Motor neuron (in vitro differentiated cells): ENCODE measurements at regions not wholly inside any gene's neighbourhood (a gene's known extent, or its start where the extent isn't known, plus 50 kb on each side); places are given as distances from the start of the nearest gene placed in this dataset.
"Not testable (repeated sequence)": the region's sequence is repeated elsewhere in the genome, so short reads cannot be mapped to it uniquely, and the experiment has no call there.

Source experiments
- ATAC-seq, 8 experiments: fragments of 200-7000 bp; cut with Tn5 transposase; replicated peaks in 6 of 8; 2 replicates each; pipeline ENCODE4 v1.8.0; 2021; ENCODE audit warnings: mild to moderate bottlenecking in 8 of 8, moderate library complexity in 8 of 8
- H3K27ac ChIP-seq, 2 donors: fragments of 250-450 bp; sonication (Bioruptor Pico); 2 replicates each; pipeline ENCODE4 v1.9.0; 2021; ENCODE audit warnings: antibody characterized with exemption in 2 of 2, mild to moderate bottlenecking in 2 of 2, moderate library complexity in 1 of 2
- H3K4me1 ChIP-seq, 2 donors: fragments of 250-450 bp; sonication (Bioruptor Pico); replicated peaks in 1 of 2; 2 replicates each; pipeline ENCODE4 v1.6.1; 2021; ENCODE audit warnings: antibody characterized with exemption in 2 of 2, mild to moderate bottlenecking in 2 of 2, moderate library complexity in 1 of 2
- H3K4me3 ChIP-seq, 5 donors: fragments of 250-450 bp; sonication (Bioruptor Pico); 2 replicates each; pipeline ENCODE4 v1.9.0; 2021; ENCODE audit warnings: antibody characterized with exemption in 5 of 5, mild to moderate bottlenecking in 5 of 5, moderate library complexity in 4 of 5
- WGBS, 10 experiments: fragments of 450-650 bp; shearing (Covaris generic); methylation state at CpG; one replicate each; pipeline ENCODE4 v1.0.0; 2022; 5-methylcytosine and 5-hydroxymethylcytosine counted together
- in situ Hi-C, 9 experiments: fragments of 400-800 bp; cut with MboI; loops; one replicate each; pipeline ENCODE4 v1.15.0; 2021; ENCODE audit warnings: low sequenced_read_pairs in 9 of 9, low pct_unique_long_range_greater_than_20kb in 2 of 9; ENCODE audit not compliant: unreplicated experiment in 9 of 9

GRCh38 chr6:26720663-26721218 is 61.2 kb upstream of the ZNF322 start:
- H3K4me1 ChIP-seq, H3K4me3 ChIP-seq, in situ Hi-C loops, H3K27ac ChIP-seq: not testable (repeated sequence)
- peak in 3 of 8 experiments; percentile 42 to 66 (median 49) for ATAC-seq
- no CpG with 5 or more reads among the region's 25 CpGs for WGBS, 10 experiments

- in situ Hi-C loops, H3K27ac ChIP-seq, H3K4me3 ChIP-seq, H3K4me1 ChIP-seq: not testable (repeated sequence)
- no CpG with 5 or more reads among the region's 31 CpGs for WGBS, 10 experiments
- ATAC-seq, result peak in 3 of 8 experiments; percentile 17 to 77 (median 62)
Measured at GRCh38 chr6:26730019-26730766, 70.6 kb upstream of the ZNF322 start.

GRCh38 chr6:26734776-26735472 is 75.4 kb upstream of the ZNF322 start:
- H3K4me1 ChIP-seq, in situ Hi-C loops, H3K4me3 ChIP-seq, H3K27ac ChIP-seq: not testable (repeated sequence)
- ATAC-seq, result peak; percentile 72 to 93 (median 88)
- WGBS, 10 experiments, result no CpG with 5 or more reads among the region's 36 CpGs

GRCh38 chr6:26739811-26740210 is 80.3 kb upstream of the ZNF322 start:
- Histone ChIP-seq H3K4me1 (no peaks in the 10 kb centered on the region), H3K27ac (no peak overlapping the region), H3K4me3 (no peak overlapping the region)
- ATAC-seq, result no peak
- in situ Hi-C loops, result no loop called here
- 17 to 100% (median 66%) methylated on average over 1 to 7 of the region's 7 CpGs; no CpG with 5 or more reads in 2 of the 10 experiments for WGBS, 10 experiments

GRCh38 chr6:26743157-26743821 is 83.7 kb upstream of the ZNF322 start:
- in situ Hi-C loops, result no loop called here

GRCh38 chr6:26743941-26744699 is 84.6 kb upstream of the ZNF322 start:
- 0 to 20% (median 4%) methylated on average over 6 to 27 of the region's 27 CpGs; no CpG with 5 or more reads in 1 of the 10 experiments for WGBS, 10 experiments
- ATAC-seq, result peak in 3 of 8 experiments; percentile 24 to 41 (median 31)
- Histone ChIP-seq H3K27ac (no peak overlapping the region), H3K4me1 (no peaks in the 10 kb centered on the region), H3K4me3 (peak overlapping the region in 4 of 5 donors; percentile 11 to 34 (median 30))
- in situ Hi-C loops, result no loop called here

More at GRCh38 chr6:26743157-26743821, 83.7 kb upstream of the ZNF322 start:
- peak; percentile 35 to 97 (median 82) for ATAC-seq
- H3K4me3 ChIP-seq, result peak overlapping the region in 4 of 5 donors; percentile 7 to 34 (median 30)
- H3K27ac ChIP-seq, result no peak overlapping the region
- 0 to 17% (median 5%) methylated on average over 2 to 22 of the region's 28 CpGs; no CpG with 5 or more reads in 2 of the 10 experiments for WGBS, 10 experiments
- H3K4me1 ChIP-seq, result no peaks in the 10 kb centered on the region

GRCh38 chr6:26744837-26745282 is 85.3 kb upstream of the ZNF322 start:
- ATAC-seq, in situ Hi-C loops, H3K4me1 ChIP-seq, H3K27ac ChIP-seq: not testable (repeated sequence)
- 0 to 72% (median 40%) methylated on average over 1 to 8 of the region's 8 CpGs; no CpG with 5 or more reads in 1 of the 10 experiments for WGBS, 10 experiments
- peak overlapping the region in 2 of 5 donors; percentile 28 to 34 for H3K4me3 ChIP-seq

GRCh38 chr6:26745964-26746363 is 86.4 kb upstream of the ZNF322 start:
- WGBS, 10 experiments, result 26 to 51% (median 46%) methylated on average over 2 to 7 of the region's 8 CpGs; no CpG with 5 or more reads in 5 of the 10 experiments
- in situ Hi-C loops, H3K27ac ChIP-seq, H3K4me1 ChIP-seq, ATAC-seq, H3K4me3 ChIP-seq: not testable (repeated sequence)

GRCh38 chr6:26749126-26749758 is 89.7 kb upstream of the ZNF322 start:
- ATAC-seq, result peak in 4 of 8 experiments; percentile 29 to 85 (median 40)
- WGBS, 10 experiments, result 0 to 5% (median 2%) methylated on average over 10 to 11 of the region's 25 CpGs; no CpG with 5 or more reads in 7 of the 10 experiments
- H3K4me3 ChIP-seq, H3K27ac ChIP-seq, H3K4me1 ChIP-seq, in situ Hi-C loops: not testable (repeated sequence)

GRCh38 chr6:26749759-26750126 is 90.2 kb upstream of the ZNF322 start:
- ATAC-seq, result peak in 4 of 8 experiments; percentile 25 to 86 (median 39)
- H3K4me1 ChIP-seq, in situ Hi-C loops, H3K4me3 ChIP-seq, H3K27ac ChIP-seq: not testable (repeated sequence)
- WGBS, 10 experiments, result 0 to 17% methylated on average over 1 to 4 of the region's 9 CpGs; no CpG with 5 or more reads in 8 of the 10 experiments

- in situ Hi-C loops, result no loop called here
- Histone ChIP-seq H3K4me3 (no peak overlapping the region), H3K27ac (no peak overlapping the region), H3K4me1 (no peaks in the 10 kb centered on the region)
- WGBS, 10 experiments, result 0 to 14% (median 3%) methylated on average over 1 to 13 of the region's 15 CpGs; no CpG with 5 or more reads in 1 of the 10 experiments
- ATAC-seq, result no peak
Measured at GRCh38 chr6:26754212-26754611, 94.7 kb upstream of the ZNF322 start.

GRCh38 chr6:26754801-26755200 is 95.3 kb upstream of the ZNF322 start:
- ATAC-seq, in situ Hi-C loops, H3K4me1 ChIP-seq, H3K27ac ChIP-seq: not testable (repeated sequence)
- 0 to 44% methylated on average over 2 to 5 of the region's 20 CpGs; no CpG with 5 or more reads in 8 of the 10 experiments for WGBS, 10 experiments
- H3K4me3 ChIP-seq, result peak overlapping the region in 1 of 5 donors; percentile 30
